GM18511 (cell line): ENCODE measurements at regions not wholly inside any gene's neighbourhood (a gene's known extent, or its start where the extent isn't known, plus 50 kb on each side); places are given as distances from the start of the nearest gene placed in this dataset.

Source experiments
- ATAC-seq: cut with Tn5 transposase; IDR thresholded peaks from one replicate; pipeline ENCODE4 v1.9.1; 2021; ENCODE audit warnings: mild to moderate bottlenecking, moderate library complexity; ENCODE audit not compliant: unreplicated experiment

DNA sequence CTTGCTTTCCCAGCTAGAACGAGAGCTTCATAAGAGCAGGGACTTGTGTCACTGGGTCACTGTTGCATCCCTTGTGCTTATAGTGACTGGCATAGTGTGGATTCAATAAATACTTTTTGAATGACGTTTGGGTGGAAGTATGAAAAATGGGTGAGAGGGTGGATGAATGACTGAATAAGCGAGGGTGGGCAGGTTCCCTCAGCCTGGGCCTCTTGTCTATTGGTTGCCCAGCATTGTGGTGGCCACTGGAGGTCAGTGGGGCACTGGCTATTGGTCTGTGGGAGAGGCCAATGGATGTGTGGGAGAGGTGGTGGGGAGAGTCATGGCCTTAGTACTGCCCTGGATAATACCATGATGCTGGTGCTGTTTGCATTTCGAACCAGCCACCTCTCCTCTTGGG is 93.8 kb upstream of the SKOR2 start:
- ATAC-seq: no peak

- ATAC-seq: no peak
These were observed 91.8 kb upstream of the SKOR2 start for GRCh38 chr18:47343291-47343690.

DNA sequence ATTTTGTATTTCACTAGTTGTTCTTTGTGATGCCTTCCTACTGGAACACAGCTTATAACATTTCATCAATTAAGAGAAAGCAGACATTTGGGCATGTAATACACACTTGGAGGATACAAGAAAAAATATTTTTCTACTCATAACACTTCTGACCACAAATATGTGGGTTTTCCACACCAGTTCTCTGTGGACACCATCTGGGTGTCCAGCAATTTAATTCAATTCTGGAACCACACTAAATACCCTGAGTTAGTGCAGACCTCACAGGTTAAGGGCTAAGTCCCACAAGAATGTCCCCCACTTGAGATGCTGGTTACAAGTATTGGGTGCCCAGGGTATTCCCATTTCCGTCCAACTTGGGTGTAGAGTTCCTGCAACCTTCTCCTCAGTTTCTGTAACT is 91.1 kb upstream of the SKOR2 start:
- ATAC-seq: no peak

GRCh38 chr18:47341678-47342077 is 90.2 kb upstream of the SKOR2 start:
- ATAC-seq: no peak

DNA sequence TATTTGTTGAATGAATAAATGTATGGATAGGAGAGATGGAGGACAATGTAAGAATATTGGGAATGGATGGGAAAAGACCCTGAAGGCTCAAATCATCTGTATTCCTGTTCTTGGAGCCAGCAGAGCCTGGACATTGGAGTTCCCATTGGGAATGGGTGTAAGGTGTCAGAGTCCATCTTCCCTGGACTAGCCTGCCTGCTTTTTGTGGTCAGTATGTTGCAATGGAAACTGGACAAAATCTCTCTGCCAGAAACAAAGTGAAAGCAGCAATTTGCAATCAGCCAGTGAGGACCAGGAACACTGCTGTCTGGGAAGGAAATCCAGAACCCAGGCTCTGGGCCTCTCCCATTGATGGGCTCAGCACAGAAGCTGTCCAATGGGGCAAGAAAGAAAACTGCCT is 83.5 kb upstream of the SKOR2 start:
- ATAC-seq: no peak

DNA sequence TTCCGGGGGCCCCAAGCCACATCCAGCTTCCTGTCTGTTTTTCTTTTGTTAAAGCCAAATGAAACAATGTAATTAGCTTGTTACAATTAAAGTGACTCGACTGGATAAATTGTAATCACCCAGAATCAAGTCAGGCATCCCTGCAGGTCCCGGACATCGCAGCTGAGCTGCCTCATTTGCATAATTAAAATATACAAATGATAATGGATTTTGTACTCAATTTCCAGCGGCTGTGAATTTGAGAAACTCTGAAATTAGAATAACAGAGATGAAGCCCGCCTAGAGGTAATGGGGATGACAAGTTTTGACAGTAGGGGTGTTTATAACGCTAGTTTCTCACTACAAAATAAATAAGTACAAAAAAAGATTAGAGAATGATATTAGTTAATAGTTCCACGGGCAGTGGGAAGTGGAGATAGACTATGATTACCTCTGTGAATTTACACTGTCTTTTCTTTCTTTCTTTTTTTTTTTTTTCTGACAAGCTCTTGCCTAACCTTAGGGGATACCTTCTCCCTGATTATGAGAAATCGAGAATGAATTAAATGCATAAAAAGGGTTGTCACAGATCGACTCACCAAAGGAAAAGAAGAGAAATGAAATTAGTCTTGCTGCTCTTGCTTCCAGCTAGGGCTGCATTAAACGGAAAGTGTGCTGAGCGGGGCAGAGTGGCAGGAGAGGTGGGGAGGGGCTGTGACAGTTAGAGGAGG is 82.6 kb upstream of the SKOR2 start:
- ATAC-seq: no peak

- no peak for ATAC-seq
These were observed 80.2 kb upstream of the SKOR2 start for GRCh38 chr18:47331641-47332040.

GRCh38 chr18:47331026-47331425 is 79.6 kb upstream of the SKOR2 start:
- ATAC-seq: no peak

GRCh38 chr18:47323158-47323557 is 71.7 kb upstream of the SKOR2 start:
- no peak for ATAC-seq

DNA sequence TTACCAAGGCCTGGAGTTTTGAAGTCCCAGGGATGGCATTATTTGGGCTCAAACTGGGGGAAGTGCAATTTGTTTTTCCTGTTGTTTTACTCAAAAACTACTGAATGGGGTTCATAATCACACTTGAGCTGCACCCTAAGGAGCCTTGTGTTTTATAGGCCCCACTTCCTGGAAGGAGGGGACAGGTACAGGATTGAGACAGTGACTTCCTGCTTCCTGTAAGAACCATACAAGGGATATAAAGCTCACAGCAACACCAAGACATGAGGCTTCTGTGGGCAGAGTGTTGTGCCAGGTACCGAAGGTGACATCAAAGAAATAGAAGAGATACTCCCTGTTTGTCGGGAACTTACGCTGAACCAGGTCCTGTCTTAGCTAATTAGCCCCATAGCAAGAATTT is 70.4 kb upstream of the SKOR2 start:
- no peak for ATAC-seq

DNA sequence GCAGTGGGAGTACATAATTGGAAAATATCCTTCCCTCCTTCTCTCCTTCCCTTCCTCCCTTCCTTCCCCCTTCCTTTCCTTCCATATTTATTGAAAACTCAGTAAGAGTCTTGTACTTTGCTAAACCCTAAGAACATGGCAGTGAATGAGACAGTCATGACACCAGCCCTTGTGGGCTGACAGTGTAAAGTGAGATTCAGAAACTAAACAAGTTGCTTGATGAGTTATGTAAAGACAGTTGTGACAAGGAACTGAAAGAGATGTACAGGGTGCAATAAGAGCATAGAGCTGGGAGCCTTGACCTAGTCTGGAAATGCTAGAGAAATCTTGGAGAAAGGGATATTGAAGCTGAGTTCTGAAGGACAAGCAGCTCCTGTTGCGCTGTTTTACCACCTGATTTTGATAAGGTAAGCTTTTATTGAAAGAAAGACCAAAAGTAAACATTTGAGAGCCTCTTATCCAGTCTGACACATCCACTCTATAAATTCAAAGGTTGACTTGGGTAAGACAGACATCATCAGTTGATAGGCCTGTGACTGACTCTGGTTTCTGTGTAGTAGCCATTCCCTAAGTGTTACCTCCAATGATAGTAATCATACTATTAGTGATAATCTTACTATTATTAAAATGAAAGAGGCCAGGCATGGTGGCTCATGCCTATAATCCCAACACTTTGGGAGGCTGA is 66.5 kb upstream of the SKOR2 start:
- ATAC-seq: no peak

- no peak for ATAC-seq
These were observed 65.5 kb upstream of the SKOR2 start for GRCh38 chr18:47316924-47317323.

DNA sequence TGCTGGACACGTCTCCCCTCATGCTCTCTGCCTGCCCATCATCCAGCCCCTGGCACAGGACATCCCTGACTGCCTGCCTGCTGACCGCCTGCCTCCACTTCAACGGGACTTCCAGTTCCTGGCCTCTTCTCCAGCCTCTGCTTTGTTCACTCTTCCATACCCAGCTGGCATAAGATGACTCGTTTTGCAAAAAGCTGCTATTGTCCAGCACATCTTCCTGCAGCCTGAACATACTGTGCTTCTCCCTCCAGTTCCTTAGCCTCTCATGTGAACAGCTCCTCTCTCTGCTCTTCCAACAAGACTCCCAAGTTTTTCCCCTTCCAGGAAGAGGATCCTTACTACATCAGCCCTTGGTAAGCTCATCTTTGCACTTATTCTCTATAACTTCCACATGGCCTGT is 62.4 kb upstream of the SKOR2 start:
- no peak for ATAC-seq

DNA sequence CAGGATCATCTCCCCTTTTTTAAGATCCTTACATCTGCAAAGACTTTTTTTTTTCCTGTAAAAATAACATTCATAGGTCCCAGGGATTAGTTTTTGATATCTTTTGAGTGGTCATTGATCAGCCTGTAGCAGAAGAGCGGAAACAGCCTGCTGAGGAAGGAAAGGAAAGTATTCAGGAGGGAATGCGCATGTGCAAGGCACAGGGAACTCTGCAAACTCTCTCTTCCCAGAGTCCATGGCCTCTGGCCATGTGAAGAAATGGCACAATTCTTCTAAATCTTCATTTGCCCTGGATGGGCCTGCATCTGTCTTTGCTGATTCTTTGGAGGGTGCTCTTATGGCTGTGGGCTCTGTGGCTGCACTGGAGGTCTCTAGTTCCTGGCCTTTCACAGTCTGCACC is 60.1 kb upstream of the SKOR2 start:
- no peak for ATAC-seq
